GM18870 (cell line): ENCODE measurements at regions not wholly inside any gene's neighbourhood (a gene's known extent, or its start where the extent isn't known, plus 50 kb on each side); places are given as distances from the start of the nearest gene placed in this dataset.

ENCODE experiments used
- ATAC-seq: cut with Tn5 transposase; IDR thresholded peaks from one replicate; pipeline ENCODE4 v1.9.1; 2021; ENCODE audit warnings: moderate library complexity; ENCODE audit not compliant: unreplicated experiment

GRCh38 chrX:39826813-39827543, 270.8 kb downstream of the BCOR start:
- no peak for ATAC-seq

GRCh38 chrX:39827951-39828350, 269.8 kb downstream of the BCOR start:
- ATAC-seq, result no peak

- no peak for ATAC-seq
Measured at GRCh38 chrX:39828971-39829370, 268.8 kb downstream of the BCOR start.

- ATAC-seq, result no peak
Measured at GRCh38 chrX:39829965-39830364, 267.8 kb downstream of the BCOR start.

- ATAC-seq, result no peak
Measured at GRCh38 chrX:39830414-39830813, 267.3 kb downstream of the BCOR start.

GRCh38 chrX:39832211-39832610, 265.5 kb downstream of the BCOR start:
- no peak for ATAC-seq

- ATAC-seq, result no peak
Measured at GRCh38 chrX:39834600-39834999, 263.2 kb downstream of the BCOR start.

GRCh38 chrX:39835241-39835640, 262.5 kb downstream of the BCOR start:
- ATAC-seq, result no peak

GRCh38 chrX:39835776-39836175, 262.0 kb downstream of the BCOR start:
- no peak for ATAC-seq

GRCh38 chrX:39836802-39837420, 260.8 kb downstream of the BCOR start:
- no peak for ATAC-seq

- ATAC-seq, result no peak
Measured at GRCh38 chrX:39837688-39838087, 260.1 kb downstream of the BCOR start.

- no peak for ATAC-seq
Measured at GRCh38 chrX:39839371-39839770, 258.4 kb downstream of the BCOR start.

GRCh38 chrX:39840133-39840532, 257.6 kb downstream of the BCOR start:
- no peak for ATAC-seq

- no peak for ATAC-seq
Measured at GRCh38 chrX:39840581-39841093, 257.1 kb downstream of the BCOR start.

GRCh38 chrX:39841604-39842003, 256.2 kb downstream of the BCOR start:
- ATAC-seq, result no peak

- no peak for ATAC-seq
Measured at GRCh38 chrX:39842281-39842973, 255.3 kb downstream of the BCOR start.

- ATAC-seq, result no peak
Measured at GRCh38 chrX:39843318-39843717, 254.4 kb downstream of the BCOR start.

- ATAC-seq, result no peak
Measured at GRCh38 chrX:39845233-39845632, 252.5 kb downstream of the BCOR start.

GRCh38 chrX:39846460-39846859, 251.3 kb downstream of the BCOR start:
- ATAC-seq, result no peak

- ATAC-seq, result no peak
Measured at GRCh38 chrX:39848243-39848642, 249.5 kb downstream of the BCOR start.

- ATAC-seq, result no peak
Measured at GRCh38 chrX:39848900-39849299, 248.9 kb downstream of the BCOR start.

- ATAC-seq, result no peak
Measured at GRCh38 chrX:39850209-39850608, 247.5 kb downstream of the BCOR start.
